Kidney epithelial cell (primary cell): ENCODE measurements at regions not wholly inside any gene's neighbourhood (a gene's known extent, or its start where the extent isn't known, plus 50 kb on each side); places are given as distances from the start of the nearest gene placed in this dataset.

Source experiments
- DNase-seq: peaks from one replicate; pipeline ENCODE4 v3.0.0-alpha.2; 2010; ENCODE audit warnings: low read depth
- H3K27me3 ChIP-seq: 2 replicates; pipeline ENCODE4 v1.6.0; 2011; ENCODE audit warnings: low read length; ENCODE audit not compliant: control insufficient read depth, insufficient read depth
- H3K36me3 ChIP-seq: 2 replicates; pipeline ENCODE4 v1.5.1; 2011; ENCODE audit warnings: low read length; ENCODE audit not compliant: control insufficient read depth, insufficient read depth
- H3K4me3 ChIP-seq: 2 replicates; pipeline ENCODE4 v1.5.1; 2011; ENCODE audit warnings: low read depth, mild to moderate bottlenecking, control low read depth, low read length
- TF ChIP-seq, protein P1 (sequence below): IDR thresholded peaks from 2 replicates; pipeline ENCODE4 v1.5.1; 2011; ENCODE audit warnings: mild to moderate bottlenecking, moderate library complexity, low read length, control low read depth, inconsistent platforms; ENCODE audit not compliant: insufficient read depth, poor library complexity, severe bottlenecking

- Histone ChIP-seq H3K36me3 (no peaks in the 10 kb centered on the region), H3K27me3 (no peaks in the 10 kb centered on the region), H3K4me3 (no peak overlapping the region)
- TF ChIP-seq, protein P1, sequence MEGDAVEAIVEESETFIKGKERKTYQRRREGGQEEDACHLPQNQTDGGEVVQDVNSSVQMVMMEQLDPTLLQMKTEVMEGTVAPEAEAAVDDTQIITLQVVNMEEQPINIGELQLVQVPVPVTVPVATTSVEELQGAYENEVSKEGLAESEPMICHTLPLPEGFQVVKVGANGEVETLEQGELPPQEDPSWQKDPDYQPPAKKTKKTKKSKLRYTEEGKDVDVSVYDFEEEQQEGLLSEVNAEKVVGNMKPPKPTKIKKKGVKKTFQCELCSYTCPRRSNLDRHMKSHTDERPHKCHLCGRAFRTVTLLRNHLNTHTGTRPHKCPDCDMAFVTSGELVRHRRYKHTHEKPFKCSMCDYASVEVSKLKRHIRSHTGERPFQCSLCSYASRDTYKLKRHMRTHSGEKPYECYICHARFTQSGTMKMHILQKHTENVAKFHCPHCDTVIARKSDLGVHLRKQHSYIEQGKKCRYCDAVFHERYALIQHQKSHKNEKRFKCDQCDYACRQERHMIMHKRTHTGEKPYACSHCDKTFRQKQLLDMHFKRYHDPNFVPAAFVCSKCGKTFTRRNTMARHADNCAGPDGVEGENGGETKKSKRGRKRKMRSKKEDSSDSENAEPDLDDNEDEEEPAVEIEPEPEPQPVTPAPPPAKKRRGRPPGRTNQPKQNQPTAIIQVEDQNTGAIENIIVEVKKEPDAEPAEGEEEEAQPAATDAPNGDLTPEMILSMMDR, result no peak
- DNase-seq, result no peak
Observed at GRCh38 chr10:52999681-53000080, 227.1 kb upstream of the MBL2 start.

GRCh38 chr10:52999258-52999657, 226.7 kb upstream of the MBL2 start:
- TF ChIP-seq, protein P1, result no peak
- no peak overlapping the region for H3K4me3 ChIP-seq
- no peaks in the 10 kb centered on the region for H3K27me3 ChIP-seq
- no peak for DNase-seq
- H3K36me3 ChIP-seq, result no peaks in the 10 kb centered on the region

DNA sequence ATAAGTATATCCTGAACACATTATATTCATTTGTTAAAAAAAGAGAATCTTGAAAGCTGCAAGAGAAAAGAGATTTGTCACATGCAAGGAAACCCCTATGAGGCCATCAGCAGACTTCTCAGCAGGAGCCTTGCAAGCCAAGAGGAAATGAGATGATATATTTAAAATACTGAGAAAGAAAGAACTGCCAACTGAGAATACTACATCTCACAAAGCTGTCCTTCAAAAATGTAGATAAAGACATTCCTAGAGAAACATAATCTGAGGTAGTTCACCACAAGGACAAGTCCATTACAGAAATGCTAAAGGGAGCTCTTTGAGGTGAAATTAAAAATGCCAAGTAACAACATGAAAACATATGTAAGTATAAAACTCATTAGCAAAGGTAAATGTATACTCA, 224.4 kb upstream of the MBL2 start:
- Histone ChIP-seq H3K4me3 (no peak overlapping the region), H3K27me3 (no peaks in the 10 kb centered on the region), H3K36me3 (no peaks in the 10 kb centered on the region)
- TF ChIP-seq, protein P1, result no peak
- no peak for DNase-seq

DNA sequence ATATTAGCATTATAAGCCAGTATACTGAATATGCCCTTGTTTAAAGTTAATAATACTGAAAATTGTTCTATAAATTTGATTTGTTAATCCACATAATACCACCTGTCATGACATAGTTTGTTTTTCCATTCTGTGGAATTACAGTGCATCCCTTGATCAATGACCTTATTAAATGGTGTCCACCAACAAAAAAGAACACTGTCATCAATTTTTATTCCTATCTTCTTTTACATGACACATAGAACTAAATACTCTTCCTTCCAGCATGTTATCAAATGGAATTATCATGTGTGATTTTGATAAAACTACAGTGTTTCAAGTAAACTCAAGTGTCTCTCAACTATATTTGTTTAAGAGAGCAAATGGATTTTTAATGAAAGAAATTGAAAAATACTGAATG, 221.8 kb upstream of the MBL2 start:
- H3K36me3 ChIP-seq, result no peaks in the 10 kb centered on the region
- no peaks in the 10 kb centered on the region for H3K27me3 ChIP-seq
- DNase-seq, result no peak
- no peak overlapping the region for H3K4me3 ChIP-seq
- TF ChIP-seq, protein P1, result no peak

- Histone ChIP-seq H3K36me3 (no peaks in the 10 kb centered on the region), H3K4me3 (no peak overlapping the region), H3K27me3 (no peaks in the 10 kb centered on the region)
- TF ChIP-seq, protein P1, result no peak
- DNase-seq, result no peak
Observed at GRCh38 chr10:52993109-52993508, 220.5 kb upstream of the MBL2 start.

GRCh38 chr10:52992567-52992966, 220.0 kb upstream of the MBL2 start:
- Histone ChIP-seq H3K36me3 (no peaks in the 10 kb centered on the region), H3K4me3 (no peak overlapping the region), H3K27me3 (no peaks in the 10 kb centered on the region)
- TF ChIP-seq, protein P1, result no peak
- DNase-seq, result no peak
